Hepatocyte (in vitro differentiated cells): ENCODE measurements at regions not wholly inside any gene's neighbourhood (a gene's known extent, or its start where the extent isn't known, plus 50 kb on each side); places are given as distances from the start of the nearest gene placed in this dataset.

Source experiments
- EZH2 ChIP-seq: fragments of 200-600 bp; sonication (generic); IDR thresholded peaks from 2 replicates; pipeline ENCODE4 v1.6.1; 2016; ENCODE audit warnings: antibody characterized with exemption, mild to moderate bottlenecking, borderline replicate concordance
- EZH2phosphoT487 ChIP-seq: fragments of 200-600 bp; sonication (generic); IDR thresholded peaks from one replicate; pipeline ENCODE4 v1.6.1; 2018; ENCODE audit warnings: antibody characterized with exemption, mild to moderate bottlenecking, low read depth, moderate library complexity; ENCODE audit not compliant: unreplicated experiment, severe bottlenecking
- TF ChIP-seq, protein P1 (sequence below): fragments of 200-600 bp; sonication (generic); IDR thresholded peaks from 2 replicates; pipeline ENCODE4 v1.5.1; 2016; ENCODE audit warnings: antibody characterized with exemption, mild to moderate bottlenecking; ENCODE audit not compliant: poor library complexity

DNA sequence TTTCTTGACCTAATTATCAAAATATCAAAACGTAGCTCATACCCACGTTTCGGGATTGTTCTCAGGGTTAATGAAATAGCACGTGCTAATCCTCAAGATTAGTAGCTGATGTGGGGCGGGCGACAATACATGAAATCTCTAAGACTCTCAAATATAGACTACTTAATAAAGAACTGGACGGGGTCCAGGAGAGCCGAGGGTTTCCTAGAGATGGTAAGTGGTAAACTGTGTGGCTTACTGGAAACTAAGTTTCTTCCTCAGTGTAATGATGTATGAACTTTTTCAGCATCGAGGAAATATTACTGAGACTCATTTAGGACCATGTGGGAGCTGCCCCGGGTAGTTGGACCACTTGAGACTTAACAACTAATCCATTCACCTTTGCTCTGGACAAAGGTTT lies 453.3 kb upstream of the SALL3 start:
- TF ChIP-seq EZH2 = no peak
- TF ChIP-seq, protein P1, sequence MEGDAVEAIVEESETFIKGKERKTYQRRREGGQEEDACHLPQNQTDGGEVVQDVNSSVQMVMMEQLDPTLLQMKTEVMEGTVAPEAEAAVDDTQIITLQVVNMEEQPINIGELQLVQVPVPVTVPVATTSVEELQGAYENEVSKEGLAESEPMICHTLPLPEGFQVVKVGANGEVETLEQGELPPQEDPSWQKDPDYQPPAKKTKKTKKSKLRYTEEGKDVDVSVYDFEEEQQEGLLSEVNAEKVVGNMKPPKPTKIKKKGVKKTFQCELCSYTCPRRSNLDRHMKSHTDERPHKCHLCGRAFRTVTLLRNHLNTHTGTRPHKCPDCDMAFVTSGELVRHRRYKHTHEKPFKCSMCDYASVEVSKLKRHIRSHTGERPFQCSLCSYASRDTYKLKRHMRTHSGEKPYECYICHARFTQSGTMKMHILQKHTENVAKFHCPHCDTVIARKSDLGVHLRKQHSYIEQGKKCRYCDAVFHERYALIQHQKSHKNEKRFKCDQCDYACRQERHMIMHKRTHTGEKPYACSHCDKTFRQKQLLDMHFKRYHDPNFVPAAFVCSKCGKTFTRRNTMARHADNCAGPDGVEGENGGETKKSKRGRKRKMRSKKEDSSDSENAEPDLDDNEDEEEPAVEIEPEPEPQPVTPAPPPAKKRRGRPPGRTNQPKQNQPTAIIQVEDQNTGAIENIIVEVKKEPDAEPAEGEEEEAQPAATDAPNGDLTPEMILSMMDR = no peak
- TF ChIP-seq EZH2phosphoT487 = no peak
